PC-3 (cell line): ENCODE measurements at regions not wholly inside any gene's neighbourhood (a gene's known extent, or its start where the extent isn't known, plus 50 kb on each side); places are given as distances from the start of the nearest gene placed in this dataset.

Experiments used
- ATAC-seq: fragments of 200-7000 bp; cut with Tn5 transposase; 2 replicates; pipeline ENCODE4 v1.9.1; 2020; ENCODE audit warnings: mild to moderate bottlenecking, moderate library complexity
- BruUV-seq: library from RNA; stranded (reverse); fragments of 400-500 nt; replicated peaks from 2 replicates; lab custom pipeline; 2021; lab: Mats Ljungman, UMichigan
- CTCF ChIA-PET: fragments of 300-600 bp; sonication (Branson Sonifier 250); formaldehyde crosslinking; loops from one replicate; lab custom pipeline; 2022; ENCODE audit warnings: antibody characterized with exemption; lab: Charles Lee
- POLR2A ChIA-PET: fragments of 300-600 bp; sonication (Branson Sonifier 250); formaldehyde crosslinking; loops from one replicate; lab custom pipeline; 2022; ENCODE audit warnings: antibody characterized with exemption; ENCODE audit not compliant: unreplicated experiment; lab: Charles Lee
- DNase-seq: peaks from one replicate; pipeline ENCODE4 v3.0.0-alpha.2; 2015
- H2AFZ ChIP-seq: fragments of 300-600 bp; sonication (generic); 2 replicates; pipeline ENCODE4 v1.6.0; 2016; ENCODE audit warnings: antibody characterized with exemption, low read length
- H3F3A ChIP-seq: fragments of 300-600 bp; sonication (generic); one replicate; pipeline ENCODE4 v1.6.0; 2017; ENCODE audit warnings: antibody characterized with exemption, low read length, control low read depth, mild to moderate bottlenecking; ENCODE audit not compliant: unreplicated experiment
- H3K27ac ChIP-seq: fragments of 300-600 bp; sonication (generic); 2 replicates; pipeline ENCODE4 v1.5.1; 2016; ENCODE audit warnings: mild to moderate bottlenecking, low read length
- H3K27me3 ChIP-seq: fragments of 300-600 bp; sonication (generic); 2 replicates; pipeline ENCODE4 v1.6.1; 2016; ENCODE audit warnings: low read length, mixed read lengths
- H3K36me3 ChIP-seq: fragments of 300-600 bp; sonication (generic); 2 replicates; pipeline ENCODE4 v1.6.1; 2016; ENCODE audit warnings: low read depth, mixed run types, low read length, mixed read lengths
- H3K4me1 ChIP-seq: fragments of 300-600 bp; sonication (generic); 2 replicates; pipeline ENCODE4 v1.5.1; 2016; ENCODE audit warnings: low read length; ENCODE audit not compliant: insufficient read depth
- H3K4me2 ChIP-seq: fragments of 300-600 bp; sonication (generic); 2 replicates; pipeline ENCODE4 v1.6.0; 2016; ENCODE audit warnings: low read length
- H3K4me3 ChIP-seq: fragments of 300-600 bp; sonication (generic); 2 replicates; pipeline ENCODE4 v1.5.1; 2016; ENCODE audit warnings: mild to moderate bottlenecking, low read length, mixed read lengths
- H3K79me2 ChIP-seq: fragments of 300-600 bp; sonication (generic); 2 replicates; pipeline ENCODE4 v1.6.1; 2017; ENCODE audit warnings: low read length, mixed read lengths
- H3K9ac ChIP-seq: fragments of 300-600 bp; sonication (generic); 2 replicates; pipeline ENCODE4 v1.6.0; 2016; ENCODE audit warnings: mild to moderate bottlenecking, low read length
- H3K9me2 ChIP-seq: fragments of 300-600 bp; sonication (generic); replicated peaks from 2 replicates; pipeline ENCODE4 v1.6.1; 2016; ENCODE audit warnings: mixed run types, low read length, mixed read lengths
- H3K9me3 ChIP-seq: fragments of 300-600 bp; sonication (generic); 2 replicates; pipeline ENCODE4 v1.6.1; 2016; ENCODE audit warnings: low read length, mixed read lengths
- H4K20me1 ChIP-seq: fragments of 300-600 bp; sonication (generic); 2 replicates; pipeline ENCODE4 v1.6.1; 2016; ENCODE audit warnings: low read length, mixed read lengths
- CTCF ChIP-seq: fragments of 300-600 bp; sonication (generic); conservative IDR thresholded peaks from 2 replicates; pipeline ENCODE4 v1.5.1; 2017; ENCODE audit warnings: antibody characterized with exemption, low read depth, mild to moderate bottlenecking, low read length
- EZH2 ChIP-seq: fragments of 300-600 bp; sonication (generic); IDR thresholded peaks from one replicate; pipeline ENCODE4 v1.6.1; 2017; ENCODE audit warnings: antibody characterized with exemption, mild to moderate bottlenecking, low read length; ENCODE audit not compliant: unreplicated experiment
- EZH2phosphoT487 ChIP-seq: fragments of 300-600 bp; sonication (generic); IDR thresholded peaks from 2 replicates; pipeline ENCODE4 v1.6.1; 2018; ENCODE audit warnings: mild to moderate bottlenecking, antibody characterized with exemption, low read length, borderline replicate concordance
- intact Hi-C: fragments of 100-400 bp; cut with micrococcal nuclease; formaldehyde crosslinking; loops from 2 replicates; pipeline ENCODE4 v1.9.0; 2023

GRCh38 chr11:130644187-130644586 is 195.7 kb downstream of the ADAMTS15 start:
- H3K9ac ChIP-seq: no peak overlapping the region
- no peaks in the 10 kb centered on the region for H3K9me2 ChIP-seq
- no peaks in the 10 kb centered on the region for H4K20me1 ChIP-seq
- intact Hi-C loops: no loop called here
- H3K9me3 ChIP-seq: no peaks in the 10 kb centered on the region
- H2AFZ ChIP-seq: no peak overlapping the region
- no peaks in the 10 kb centered on the region for H3K79me2 ChIP-seq
- ChIA-PET POLR2A (no interaction called here), CTCF (no interaction called here)
- H3K4me2 ChIP-seq: no peak overlapping the region
- H3K27me3 ChIP-seq: no peaks in the 10 kb centered on the region
- H3K4me3 ChIP-seq: no peak overlapping the region
- no peaks in the 10 kb centered on the region for H3K36me3 ChIP-seq
- H3F3A ChIP-seq: no peaks in the 10 kb centered on the region
- ATAC-seq: no peak
- no peak overlapping the region for H3K27ac ChIP-seq
- no TSS peak for BruUV-seq
- TF ChIP-seq EZH2 (no peak), EZH2phosphoT487 (no peak), CTCF (no peak)
- H3K4me1 ChIP-seq: peaks cover 13% of the 10 kb centered on the region
- DNase-seq: no peak

- H3K9me3 ChIP-seq: no peaks in the 10 kb centered on the region
- ChIA-PET CTCF (no interaction called here), POLR2A (no interaction called here)
- H3F3A ChIP-seq: no peaks in the 10 kb centered on the region
- 0 out of 2 replicates have a peak overlapping the region, but pooled peaks have one; percentile 35 for H3K27ac ChIP-seq
- no peak overlapping the region for H3K9ac ChIP-seq
- ATAC-seq (no peak), DNase-seq (no peak)
- TF ChIP-seq CTCF: no peak
- no peak for TF ChIP-seq EZH2
- TF ChIP-seq EZH2phosphoT487: no peak
- H2AFZ ChIP-seq: no peak overlapping the region
- H3K9me2 ChIP-seq: no peaks in the 10 kb centered on the region
- no TSS peak for BruUV-seq
- no peaks in the 10 kb centered on the region for H3K79me2 ChIP-seq
- H3K4me1 ChIP-seq: peaks cover 13% of the 10 kb centered on the region
- no peaks in the 10 kb centered on the region for H3K27me3 ChIP-seq
- H3K36me3 ChIP-seq: no peaks in the 10 kb centered on the region
- no peaks in the 10 kb centered on the region for H4K20me1 ChIP-seq
- intact Hi-C loops: no loop called here
- no peak overlapping the region for H3K4me3 ChIP-seq
- H3K4me2 ChIP-seq: no peak overlapping the region
Observed at GRCh38 chr11:130645164-130645842, 196.9 kb downstream of the ADAMTS15 start.

GRCh38 chr11:130645843-130646197 is 197.4 kb downstream of the ADAMTS15 start:
- Histone ChIP-seq H3K36me3 (no peaks in the 10 kb centered on the region), H3K9me2 (no peaks in the 10 kb centered on the region), H3K4me1 (peaks cover 13% of the 10 kb centered on the region), H3K27me3 (no peaks in the 10 kb centered on the region), H4K20me1 (no peaks in the 10 kb centered on the region), H3K4me2 (0 out of 2 replicates have a peak overlapping the region, but pooled peaks have one; percentile 5), H2AFZ (no peak overlapping the region), H3F3A (no peaks in the 10 kb centered on the region), H3K9me3 (no peaks in the 10 kb centered on the region), H3K27ac (peak overlapping the region; percentile 35), H3K4me3 (no peak overlapping the region), H3K9ac (no peak overlapping the region), H3K79me2 (no peaks in the 10 kb centered on the region)
- ChIA-PET POLR2A (interaction anchor here (0.5 kb wide), 1 partner anchor 1607 kb away, joined by 14 read pairs; no protein-coding TSS in a partner anchor), CTCF (no interaction called here)
- DNase-seq: no peak
- intact Hi-C loops: loop anchor here (1.0 kb wide), 1 partner anchor 9 kb away; no protein-coding TSS in a partner anchor
- ATAC-seq: no peak
- TF ChIP-seq EZH2 (no peak), CTCF (no peak), EZH2phosphoT487 (no peak)
- no TSS peak for BruUV-seq
